LNCAP (cell line): ENCODE measurements at regions not wholly inside any gene's neighbourhood (a gene's known extent, or its start where the extent isn't known, plus 50 kb on each side); places are given as distances from the start of the nearest gene placed in this dataset.

Experiments used
- CTCF ChIP-seq: fragments of 450-650 bp; IDR thresholded peaks from 2 replicates; pipeline ENCODE4 v1.5.1; 2017; ENCODE audit warnings: mild to moderate bottlenecking

GRCh38 chr2:65804777-65805176 is 372.4 kb upstream of the SPRED2 start:
- no peak for TF ChIP-seq CTCF

GRCh38 chr2:65802298-65802942 is 370.0 kb upstream of the SPRED2 start:
- no peak for TF ChIP-seq CTCF

- peak; percentile 25; the same call in 1 of the 2 replicates for TF ChIP-seq CTCF
These were observed 368.6 kb upstream of the SPRED2 start for GRCh38 chr2:65800998-65801397.

- no peak for TF ChIP-seq CTCF
These were observed 366.9 kb upstream of the SPRED2 start for GRCh38 chr2:65799141-65799854.

GRCh38 chr2:65798641-65799040 is 366.2 kb upstream of the SPRED2 start:
- TF ChIP-seq CTCF = no peak

- no peak for TF ChIP-seq CTCF
These were observed 362.6 kb upstream of the SPRED2 start for GRCh38 chr2:65794994-65795393.

GRCh38 chr2:65791404-65791975 is 359.1 kb upstream of the SPRED2 start:
- no peak for TF ChIP-seq CTCF
